GM06990 (cell line): ENCODE measurements at regions not wholly inside any gene's neighbourhood (a gene's known extent, or its start where the extent isn't known, plus 50 kb on each side); places are given as distances from the start of the nearest gene placed in this dataset.

ENCODE experiments used
- DNase-seq: peaks from one replicate; pipeline ENCODE4 v3.0.0-alpha.2; 2011; ENCODE audit not compliant: insufficient read length; ENCODE audit errors: extremely low read depth
- H3K27me3 ChIP-seq: replicated peaks from 2 replicates; pipeline ENCODE4 v1.6.0; 2011; ENCODE audit warnings: low read length; ENCODE audit not compliant: control insufficient read depth, insufficient read depth
- H3K36me3 ChIP-seq: 2 replicates; pipeline ENCODE4 v1.5.1; 2011; ENCODE audit warnings: low read length; ENCODE audit not compliant: control insufficient read depth, insufficient read depth
- H3K4me3 ChIP-seq: replicated peaks from 2 replicates; pipeline ENCODE4 v1.5.1; 2011; ENCODE audit warnings: low read depth, mild to moderate bottlenecking, control low read depth, low read length
- TF ChIP-seq, protein P1 (sequence below): IDR thresholded peaks from 2 replicates; pipeline ENCODE4 v1.5.1; 2011; ENCODE audit warnings: low read length, control low read depth, mild to moderate bottlenecking, inconsistent platforms; ENCODE audit not compliant: insufficient read depth, poor library complexity, severe bottlenecking

DNA sequence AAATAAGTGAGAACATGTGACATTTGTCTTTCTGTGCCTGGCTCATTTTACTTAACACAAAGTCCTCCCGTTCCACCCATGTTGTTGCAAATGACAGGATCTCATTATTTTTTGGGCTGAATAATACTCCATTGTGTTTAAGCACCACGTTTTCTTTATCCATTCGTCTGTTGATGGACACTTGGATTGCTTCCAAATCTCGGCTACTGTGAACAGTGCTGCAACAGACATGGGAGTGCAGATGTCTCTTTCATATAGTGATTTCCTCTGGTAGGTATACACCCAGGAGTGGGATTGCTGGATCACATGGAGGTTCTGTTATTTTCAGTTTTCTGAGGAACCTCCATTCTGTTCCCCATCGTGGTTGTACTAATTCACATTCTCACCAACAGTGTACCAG, 264.4 kb upstream of the GALNT17 start:
- TF ChIP-seq, protein P1, sequence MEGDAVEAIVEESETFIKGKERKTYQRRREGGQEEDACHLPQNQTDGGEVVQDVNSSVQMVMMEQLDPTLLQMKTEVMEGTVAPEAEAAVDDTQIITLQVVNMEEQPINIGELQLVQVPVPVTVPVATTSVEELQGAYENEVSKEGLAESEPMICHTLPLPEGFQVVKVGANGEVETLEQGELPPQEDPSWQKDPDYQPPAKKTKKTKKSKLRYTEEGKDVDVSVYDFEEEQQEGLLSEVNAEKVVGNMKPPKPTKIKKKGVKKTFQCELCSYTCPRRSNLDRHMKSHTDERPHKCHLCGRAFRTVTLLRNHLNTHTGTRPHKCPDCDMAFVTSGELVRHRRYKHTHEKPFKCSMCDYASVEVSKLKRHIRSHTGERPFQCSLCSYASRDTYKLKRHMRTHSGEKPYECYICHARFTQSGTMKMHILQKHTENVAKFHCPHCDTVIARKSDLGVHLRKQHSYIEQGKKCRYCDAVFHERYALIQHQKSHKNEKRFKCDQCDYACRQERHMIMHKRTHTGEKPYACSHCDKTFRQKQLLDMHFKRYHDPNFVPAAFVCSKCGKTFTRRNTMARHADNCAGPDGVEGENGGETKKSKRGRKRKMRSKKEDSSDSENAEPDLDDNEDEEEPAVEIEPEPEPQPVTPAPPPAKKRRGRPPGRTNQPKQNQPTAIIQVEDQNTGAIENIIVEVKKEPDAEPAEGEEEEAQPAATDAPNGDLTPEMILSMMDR = no peak
- DNase-seq = no peak
- Histone ChIP-seq H3K4me3 (no peak overlapping the region), H3K36me3 (no peaks in the 10 kb centered on the region), H3K27me3 (no peaks in the 10 kb centered on the region)

DNA sequence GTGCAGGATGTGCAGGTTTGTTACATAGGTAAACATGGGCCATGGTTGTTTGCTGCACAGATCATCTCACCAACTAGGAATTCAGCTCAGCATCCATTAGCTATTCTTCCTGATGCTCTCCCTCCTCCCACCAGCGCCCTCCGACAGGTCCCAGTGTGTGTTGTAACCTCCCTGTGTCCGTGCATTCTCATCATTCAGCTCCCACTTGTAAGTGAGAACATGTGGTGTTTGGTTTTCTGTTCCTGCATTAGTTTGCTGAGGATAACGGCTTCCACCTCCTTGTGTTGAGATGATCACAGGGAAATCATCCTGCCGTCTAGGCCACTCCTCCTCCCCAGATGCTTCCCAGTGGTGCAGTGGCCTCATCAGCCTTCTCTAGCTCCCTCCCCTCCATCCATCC, 261.6 kb upstream of the GALNT17 start:
- H3K36me3 ChIP-seq = no peaks in the 10 kb centered on the region
- TF ChIP-seq, protein P1 = no peak
- no peak overlapping the region for H3K4me3 ChIP-seq
- no peaks in the 10 kb centered on the region for H3K27me3 ChIP-seq
- DNase-seq = no peak

DNA sequence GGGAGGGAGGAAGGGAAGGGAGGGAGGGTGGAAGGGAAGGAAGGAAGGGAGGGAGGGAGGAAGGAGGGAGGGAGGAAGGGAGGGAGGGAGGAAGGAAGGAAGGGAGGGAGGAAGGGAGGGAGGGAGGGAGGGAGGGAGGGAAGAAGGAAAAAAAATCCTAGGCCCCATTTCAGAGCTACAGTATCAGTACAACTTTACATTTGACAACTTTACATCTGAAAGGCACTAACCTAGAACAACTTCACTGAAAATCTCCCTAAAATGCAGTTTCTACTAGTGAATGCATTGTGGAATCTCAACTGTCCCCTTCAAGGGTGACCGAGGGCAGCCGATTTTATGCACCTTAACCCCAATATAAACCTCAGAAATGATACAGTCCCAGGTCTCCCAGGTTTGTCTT, 259.8 kb upstream of the GALNT17 start:
- Histone ChIP-seq H3K36me3 (no peaks in the 10 kb centered on the region), H3K4me3 (no peak overlapping the region), H3K27me3 (no peaks in the 10 kb centered on the region)
- no peak for DNase-seq
- TF ChIP-seq, protein P1 = no peak

DNA sequence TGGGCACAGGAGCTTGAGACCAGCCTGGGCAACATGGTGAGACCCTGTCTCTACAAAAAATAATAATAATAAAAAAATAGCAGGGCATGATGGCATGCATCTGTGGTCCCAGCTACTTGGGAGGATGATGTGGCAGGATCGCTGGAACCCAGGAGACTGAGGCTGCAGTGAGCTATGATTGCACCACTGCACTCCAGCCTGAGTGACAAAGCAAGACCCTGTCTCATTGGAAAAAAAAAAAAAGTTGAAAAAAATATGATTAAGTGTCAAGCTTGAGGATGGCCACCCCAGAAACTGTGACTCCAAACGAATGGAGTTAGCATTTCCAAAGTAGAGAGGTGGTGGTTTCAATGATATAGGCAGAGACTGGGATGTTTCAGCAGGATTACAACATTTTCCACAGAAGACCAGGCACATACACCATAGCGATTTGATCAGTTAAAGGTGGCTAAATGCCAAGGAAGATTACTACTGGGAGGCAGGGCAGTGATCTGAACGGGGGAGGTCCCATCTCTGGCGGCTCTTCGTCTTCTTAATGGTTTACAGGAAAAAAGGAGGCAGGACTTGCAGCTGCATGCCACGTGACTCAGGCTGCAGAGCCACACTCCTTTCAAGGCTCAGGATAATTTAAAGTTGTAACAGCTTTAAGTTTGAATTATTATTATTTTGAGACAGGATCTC, 250.6 kb upstream of the GALNT17 start:
- DNase-seq = no peak
- no peak overlapping the region for H3K4me3 ChIP-seq
- no peaks in the 10 kb centered on the region for H3K36me3 ChIP-seq
- no peaks in the 10 kb centered on the region for H3K27me3 ChIP-seq
- TF ChIP-seq, protein P1 = no peak

DNA sequence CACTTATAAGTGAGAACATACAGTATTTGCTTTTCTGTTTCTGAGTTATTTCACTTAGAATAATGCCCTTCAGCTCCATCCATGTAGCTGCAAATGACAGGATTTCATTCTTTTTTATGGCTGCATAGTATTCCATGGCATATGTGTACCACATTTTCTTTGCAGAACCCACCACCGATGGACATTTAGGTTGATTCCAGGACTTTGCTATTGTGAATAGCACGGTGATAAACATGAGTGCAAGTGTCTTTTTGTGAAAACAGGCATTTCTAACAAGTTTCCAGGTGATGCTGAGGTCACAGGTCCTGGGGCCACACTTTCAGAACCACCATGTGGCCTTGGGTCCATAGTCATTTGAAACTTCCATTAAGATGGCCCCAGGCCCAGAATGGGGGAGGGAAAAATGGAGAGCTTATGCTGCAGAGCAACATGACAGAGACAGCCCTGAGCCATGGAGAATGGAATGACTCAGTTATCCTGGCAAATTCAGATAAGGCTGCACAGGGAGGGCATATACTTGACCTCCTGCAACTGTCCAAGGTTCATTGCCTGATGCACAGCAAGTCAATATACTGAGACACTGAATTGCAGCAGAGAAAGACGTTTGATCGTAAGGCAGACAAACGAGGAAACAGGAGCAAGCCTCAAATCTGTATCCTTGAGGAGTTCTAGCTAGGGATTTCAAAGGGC, 248.0 kb upstream of the GALNT17 start:
- no peak for DNase-seq
- no peak overlapping the region for H3K4me3 ChIP-seq
- no peaks in the 10 kb centered on the region for H3K27me3 ChIP-seq
- TF ChIP-seq, protein P1 = no peak
- H3K36me3 ChIP-seq = no peaks in the 10 kb centered on the region

- H3K27me3 ChIP-seq = no peaks in the 10 kb centered on the region
- H3K4me3 ChIP-seq = no peak overlapping the region
- TF ChIP-seq, protein P1 = no peak
- no peaks in the 10 kb centered on the region for H3K36me3 ChIP-seq
- no peak for DNase-seq
Observed at GRCh38 chr7:70884440-70884764, 247.5 kb upstream of the GALNT17 start.
